Naive thymus-derived CD4-positive, alpha-beta T cell (primary cell): ENCODE measurements at regions not wholly inside any gene's neighbourhood (a gene's known extent, or its start where the extent isn't known, plus 50 kb on each side); places are given as distances from the start of the nearest gene placed in this dataset.

Source experiments
- ATAC-seq: fragments of 150-1000 bp; cut with Tn5 transposase; 2 replicates; pipeline ENCODE4 v1.10.0; 2021; ENCODE audit warnings: mild to moderate bottlenecking, moderate library complexity
- CTCF ChIA-PET: fragments of 350-600 bp; sonication (Branson Sonifier 250); formaldehyde crosslinking; loops from one replicate; lab custom pipeline; 2021; ENCODE audit warnings: antibody characterized with exemption; lab: Charles Lee
- POLR2A ChIA-PET: fragments of 350-600 bp; sonication (Branson Sonifier 250); formaldehyde crosslinking; loops from one replicate; lab custom pipeline; 2021; ENCODE audit warnings: antibody characterized with exemption, inconsistent platforms; lab: Charles Lee
- DNase-seq, 9 donors: peaks; one replicate each; pipeline versions ENCODE4 v3.0.0 to v3.0.0-alpha.2; 2020 to 2022; ENCODE audit warnings: mixed read lengths in 1 of 9
- H3K27ac ChIP-seq: one replicate; pipeline ENCODE4 v1.7.0; 2013; ENCODE audit warnings: mild to moderate bottlenecking, low read depth, low read length, moderate library complexity
- H3K27me3 ChIP-seq, 2 donors: one replicate each; pipeline ENCODE4 v1.7.0; 2013; ENCODE audit warnings: low read length in 2 of 2, mild to moderate bottlenecking in 2 of 2, moderate library complexity in 2 of 2; ENCODE audit not compliant: control insufficient read depth in 2 of 2, insufficient read depth in 2 of 2
- H3K36me3 ChIP-seq, 3 experiments: 1 replicate in 2 of 3; 2 replicates in 1 of 3; pipeline ENCODE4 v1.7.0; 2013; ENCODE audit warnings: low read length in 3 of 3, mild to moderate bottlenecking in 3 of 3, moderate library complexity in 1 of 3; ENCODE audit not compliant: insufficient read depth in 3 of 3, control insufficient read depth in 2 of 3
- H3K4me1 ChIP-seq, 2 donors: one replicate each; pipeline ENCODE4 v1.7.0; 2013; ENCODE audit warnings: low read length in 2 of 2, mild to moderate bottlenecking in 2 of 2, moderate library complexity in 1 of 2; ENCODE audit not compliant: control insufficient read depth in 2 of 2, insufficient read depth in 2 of 2
- H3K4me3 ChIP-seq: 2 replicates; pipeline ENCODE4 v1.7.0; 2013; ENCODE audit warnings: mild to moderate bottlenecking, low read length
- H3K9me3 ChIP-seq, 3 experiments: 1 replicate in 2 of 3; 2 replicates in 1 of 3; pipeline ENCODE4 v1.7.0; 2013; ENCODE audit warnings: low read length in 3 of 3; ENCODE audit not compliant: control insufficient read depth in 2 of 3
- H3K27ac Mint-ChIP-seq, 9 donors: one replicate each; pipeline ENCODE4 v1.8.0; 2020 to 2022; ENCODE audit warnings: mixed read lengths in 9 of 9, mild to moderate bottlenecking in 8 of 9, moderate library complexity in 5 of 9, inconsistent platforms in 2 of 9
- H3K27me3 Mint-ChIP-seq, 5 donors: one replicate each; pipeline ENCODE4 v1.8.0; 2021 to 2022; ENCODE audit warnings: mixed read lengths in 5 of 5, mild to moderate bottlenecking in 1 of 5
- H3K36me3 Mint-ChIP-seq, 5 donors: one replicate each; pipeline ENCODE4 v1.8.0; 2020 to 2022; ENCODE audit warnings: mixed read lengths in 5 of 5, mild to moderate bottlenecking in 3 of 5, inconsistent platforms in 1 of 5
- H3K4me1 Mint-ChIP-seq, 7 donors: one replicate each; pipeline ENCODE4 v1.8.0; 2020 to 2022; ENCODE audit warnings: mixed read lengths in 7 of 7, mild to moderate bottlenecking in 3 of 7, inconsistent platforms in 1 of 7
- H3K4me3 Mint-ChIP-seq, 10 donors: one replicate each; pipeline ENCODE4 v1.8.0; 2020 to 2022; ENCODE audit warnings: mild to moderate bottlenecking in 10 of 10, mixed read lengths in 10 of 10, moderate library complexity in 6 of 10, inconsistent platforms in 2 of 10
- H3K9me3 Mint-ChIP-seq, 11 donors: one replicate each; pipeline ENCODE4 v1.8.0; 2020 to 2022; ENCODE audit warnings: mixed read lengths in 11 of 11, mild to moderate bottlenecking in 4 of 11, inconsistent platforms in 1 of 11, moderate library complexity in 1 of 11
- intact Hi-C, 2 donors: fragments of 100-400 bp; cut with micrococcal nuclease; formaldehyde crosslinking; loops; one replicate each; pipeline ENCODE4 v1.15.1; 2023

DNA sequence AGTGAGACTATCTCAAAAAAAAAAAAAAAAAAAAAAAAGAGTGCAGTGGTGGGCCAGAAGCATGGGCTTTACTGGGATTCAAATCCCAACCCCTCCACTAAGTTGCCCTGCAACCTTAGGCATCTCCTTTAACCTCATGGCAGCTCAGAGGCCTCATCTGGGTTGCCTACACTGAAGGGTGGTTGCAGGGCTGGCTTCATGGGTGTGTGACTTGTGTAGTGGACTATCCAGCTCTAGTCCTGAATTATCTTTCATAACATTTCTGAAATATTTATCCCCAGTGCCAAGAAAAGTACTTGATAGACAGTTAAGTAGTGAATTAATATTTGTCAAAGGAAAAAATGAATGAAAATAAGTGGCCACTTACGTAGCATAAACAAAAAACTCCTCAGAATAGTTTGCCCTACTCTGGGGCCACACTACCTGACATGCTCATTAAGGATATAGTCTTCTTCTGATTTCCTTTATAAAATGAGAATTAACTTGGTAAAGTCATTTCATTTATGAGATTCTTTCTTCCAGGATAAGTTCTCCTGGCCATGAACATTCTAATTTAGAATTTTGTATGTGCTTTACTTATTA lies 116.0 kb upstream of the SYT13 start:
- DNase-seq, result no peak
- Mint-ChIP-seq H3K9me3 (no peaks in the 10 kb centered on the region), H3K27me3 (peaks cover 8 to 36% (median 14%) of the 10 kb centered on the region in 5 donors), H3K36me3 (no peaks in the 10 kb centered on the region), H3K4me3 (no peak overlapping the region), H3K27ac (no peak overlapping the region), H3K4me1 (peaks cover 0 to 4% (median 0%) of the 10 kb centered on the region in 7 donors)
- H3K27ac ChIP-seq, result no peak overlapping the region
- ChIA-PET POLR2A (no interaction called here), CTCF (no interaction called here)
- intact Hi-C loops, result no loop called here
- no peaks in the 10 kb centered on the region for H3K4me1 ChIP-seq
- no peak for ATAC-seq
- H3K9me3 ChIP-seq, result no peaks in the 10 kb centered on the region
- no peaks in the 10 kb centered on the region for H3K27me3 ChIP-seq
- no peak overlapping the region for H3K4me3 ChIP-seq
- no peaks in the 10 kb centered on the region for H3K36me3 ChIP-seq

DNA sequence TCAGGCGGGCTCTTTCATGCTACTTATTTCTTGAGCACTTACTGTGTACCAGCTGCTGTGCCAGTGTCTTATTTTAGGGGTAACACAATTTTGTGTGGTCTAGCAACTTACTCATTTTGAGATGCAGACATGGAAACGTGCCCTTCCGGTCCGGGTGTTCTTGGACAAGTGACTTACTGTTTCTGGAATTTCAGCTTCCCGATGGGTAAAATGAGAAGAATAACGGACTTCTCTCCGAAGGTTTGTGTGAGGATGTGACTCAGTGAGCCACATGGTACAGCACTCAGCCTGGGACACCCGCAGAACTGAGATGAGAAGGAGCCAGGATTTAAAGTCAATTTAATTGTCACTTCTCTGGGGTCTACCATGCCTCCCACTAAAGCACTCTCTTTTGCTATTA lies 114.5 kb upstream of the SYT13 start:
- intact Hi-C loops, result no loop called here
- Histone ChIP-seq H3K36me3 (no peaks in the 10 kb centered on the region), H3K9me3 (no peaks in the 10 kb centered on the region), H3K27ac (no peak overlapping the region), H3K4me3 (no peak overlapping the region), H3K27me3 (no peaks in the 10 kb centered on the region), H3K4me1 (no peaks in the 10 kb centered on the region)
- H3K9me3 Mint-ChIP-seq, result no peaks in the 10 kb centered on the region
- H3K4me3 Mint-ChIP-seq, result no peak overlapping the region
- peaks cover 0 to 4% (median 0%) of the 10 kb centered on the region in 7 donors for H3K4me1 Mint-ChIP-seq
- H3K27me3 Mint-ChIP-seq, result peaks cover 8 to 36% (median 14%) of the 10 kb centered on the region in 5 donors
- peak overlapping the region in 1 of 9 donors; percentile 25 for H3K27ac Mint-ChIP-seq
- H3K36me3 Mint-ChIP-seq, result no peaks in the 10 kb centered on the region
- ChIA-PET POLR2A (no interaction called here), CTCF (no interaction called here)
- ATAC-seq, result no peak
- DNase-seq, result no peak

DNA sequence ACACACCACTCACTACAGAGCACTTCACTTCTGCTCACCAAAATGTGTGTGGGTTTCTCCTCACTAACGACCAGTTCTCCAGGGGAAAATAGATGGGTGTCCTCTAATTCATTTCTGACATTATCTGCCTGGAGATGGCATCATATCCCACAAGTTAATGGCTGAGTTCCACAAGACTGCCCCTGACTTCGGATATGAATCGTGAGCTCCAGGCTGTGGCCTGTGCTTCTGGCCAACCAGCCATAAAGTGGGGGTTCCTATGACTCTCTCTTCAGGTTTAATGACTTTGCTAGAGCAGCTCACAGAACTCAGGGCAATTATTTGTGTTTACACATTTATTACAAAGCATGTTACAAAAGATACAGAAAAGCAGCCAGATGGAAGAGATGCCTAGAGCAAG lies 113.0 kb upstream of the SYT13 start:
- H3K4me3 ChIP-seq, result no peak overlapping the region
- Mint-ChIP-seq H3K36me3 (no peaks in the 10 kb centered on the region), H3K4me1 (peaks cover 0 to 4% (median 0%) of the 10 kb centered on the region in 7 donors), H3K4me3 (no peak overlapping the region), H3K9me3 (no peaks in the 10 kb centered on the region), H3K27ac (no peak overlapping the region), H3K27me3 (peaks cover 2 to 28% (median 4%) of the 10 kb centered on the region in 5 donors)
- intact Hi-C loops, result no loop called here
- DNase-seq, result no peak
- no peaks in the 10 kb centered on the region for H3K27me3 ChIP-seq
- H3K27ac ChIP-seq, result no peak overlapping the region
- H3K36me3 ChIP-seq, result no peaks in the 10 kb centered on the region
- ATAC-seq, result no peak
- CTCF ChIA-PET, result no interaction called here
- H3K9me3 ChIP-seq, result no peaks in the 10 kb centered on the region
- POLR2A ChIA-PET, result no interaction called here
- no peaks in the 10 kb centered on the region for H3K4me1 ChIP-seq

GRCh38 chr11:45398325-45398724 lies 112.2 kb upstream of the SYT13 start:
- Histone ChIP-seq H3K36me3 (no peaks in the 10 kb centered on the region), H3K9me3 (no peaks in the 10 kb centered on the region), H3K4me1 (no peaks in the 10 kb centered on the region), H3K27me3 (no peaks in the 10 kb centered on the region), H3K4me3 (no peak overlapping the region), H3K27ac (no peak overlapping the region)
- DNase-seq (no peak), ATAC-seq (no peak)
- Mint-ChIP-seq H3K36me3 (no peaks in the 10 kb centered on the region), H3K27ac (no peak overlapping the region), H3K4me3 (no peak overlapping the region), H3K9me3 (no peaks in the 10 kb centered on the region), H3K4me1 (peaks cover 0 to 4% (median 0%) of the 10 kb centered on the region in 7 donors), H3K27me3 (peaks cover 0 to 31% (median 3%) of the 10 kb centered on the region in 5 donors)
- ChIA-PET POLR2A (no interaction called here), CTCF (no interaction called here)
- intact Hi-C loops, result no loop called here

DNA sequence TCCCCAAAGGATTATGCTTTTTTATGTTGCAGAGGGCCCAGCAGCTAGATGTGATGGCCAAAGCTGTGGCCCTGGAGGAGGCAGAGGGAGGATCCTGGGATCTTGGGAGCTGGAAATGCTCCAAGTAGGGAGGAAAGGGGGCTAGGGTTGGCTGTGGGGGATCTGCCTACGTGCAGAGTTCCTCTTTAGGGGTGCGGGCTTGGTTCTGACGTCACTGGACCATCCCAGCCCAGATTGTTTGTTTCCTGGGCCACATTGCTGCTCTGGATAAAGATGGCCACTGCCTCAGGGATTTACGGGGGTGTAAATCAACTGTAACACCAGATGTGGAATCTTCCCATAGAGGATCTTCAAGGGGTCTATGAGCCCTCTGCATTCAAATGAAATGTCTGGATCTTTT lies 110.3 kb upstream of the SYT13 start:
- no peaks in the 10 kb centered on the region for H3K9me3 ChIP-seq
- Mint-ChIP-seq H3K27me3 (peaks cover 0 to 31% (median 3%) of the 10 kb centered on the region in 5 donors), H3K4me1 (peaks cover 0 to 4% (median 0%) of the 10 kb centered on the region in 7 donors), H3K36me3 (no peaks in the 10 kb centered on the region), H3K9me3 (no peaks in the 10 kb centered on the region), H3K27ac (no peak overlapping the region), H3K4me3 (no peak overlapping the region)
- H3K4me1 ChIP-seq, result no peaks in the 10 kb centered on the region
- ChIA-PET POLR2A (no interaction called here), CTCF (no interaction called here)
- H3K27me3 ChIP-seq, result no peaks in the 10 kb centered on the region
- no peak overlapping the region for H3K4me3 ChIP-seq
- no peak overlapping the region for H3K27ac ChIP-seq
- intact Hi-C loops, result no loop called here
- H3K36me3 ChIP-seq, result no peaks in the 10 kb centered on the region
- DNase-seq (no peak), ATAC-seq (no peak)

GRCh38 chr11:45395947-45396346 lies 109.8 kb upstream of the SYT13 start:
- Histone ChIP-seq H3K9me3 (no peaks in the 10 kb centered on the region), H3K27ac (no peak overlapping the region), H3K4me1 (no peaks in the 10 kb centered on the region), H3K27me3 (no peaks in the 10 kb centered on the region), H3K4me3 (no peak overlapping the region), H3K36me3 (no peaks in the 10 kb centered on the region)
- Mint-ChIP-seq H3K9me3 (no peaks in the 10 kb centered on the region), H3K4me3 (no peak overlapping the region), H3K27ac (no peak overlapping the region), H3K4me1 (peaks cover 0 to 4% (median 0%) of the 10 kb centered on the region in 7 donors), H3K27me3 (peaks cover 0 to 28% (median 3%) of the 10 kb centered on the region in 5 donors), H3K36me3 (no peaks in the 10 kb centered on the region)
- CTCF ChIA-PET, result no interaction called here
- intact Hi-C loops, result no loop called here
- no peak for ATAC-seq
- POLR2A ChIA-PET, result no interaction called here
- no peak for DNase-seq

DNA sequence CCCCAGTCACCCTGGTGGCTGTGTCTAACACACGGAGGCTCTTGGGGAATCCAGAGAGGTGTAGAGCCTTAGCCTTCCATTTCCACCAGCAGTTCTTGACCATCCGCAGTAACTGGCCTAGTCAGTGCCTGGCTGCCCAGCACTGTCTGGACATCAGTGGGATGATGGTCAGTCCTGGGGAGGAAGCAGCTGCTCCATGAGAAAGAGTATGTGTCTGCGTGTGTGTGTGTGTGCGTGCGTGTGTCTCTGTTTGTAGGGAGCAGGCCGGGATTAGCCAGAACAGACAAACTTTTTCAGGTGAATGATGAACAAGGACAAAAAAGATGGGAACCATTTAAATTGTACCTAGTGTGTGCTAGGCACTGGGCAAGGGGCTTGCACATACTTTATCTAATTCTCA lies 109.3 kb upstream of the SYT13 start:
- Histone ChIP-seq H3K27ac (no peak overlapping the region), H3K4me3 (no peak overlapping the region), H3K4me1 (no peaks in the 10 kb centered on the region), H3K27me3 (no peaks in the 10 kb centered on the region), H3K9me3 (no peaks in the 10 kb centered on the region), H3K36me3 (no peaks in the 10 kb centered on the region)
- ChIA-PET CTCF (interaction anchor here (0.7 kb wide), 1 partner anchor 27 kb away, joined by 3 read pairs; no protein-coding TSS in a partner anchor), POLR2A (no interaction called here)
- peaks cover 0 to 29% (median 2%) of the 10 kb centered on the region in 5 donors for H3K27me3 Mint-ChIP-seq
- no peak overlapping the region for H3K4me3 Mint-ChIP-seq
- peaks cover 0 to 4% (median 0%) of the 10 kb centered on the region in 7 donors for H3K4me1 Mint-ChIP-seq
- H3K27ac Mint-ChIP-seq, result no peak overlapping the region
- ATAC-seq (no peak), DNase-seq (no peak)
- no peaks in the 10 kb centered on the region for H3K36me3 Mint-ChIP-seq
- H3K9me3 Mint-ChIP-seq, result no peaks in the 10 kb centered on the region
- intact Hi-C loops, result no loop called here
